GM19238 (cell line): ENCODE measurements at regions not wholly inside any gene's neighbourhood (a gene's known extent, or its start where the extent isn't known, plus 50 kb on each side); places are given as distances from the start of the nearest gene placed in this dataset.

ENCODE experiments used
- DNase-seq: peaks from one replicate; pipeline ENCODE4 v3.0.0; 2011; ENCODE audit warnings: low spot score; ENCODE audit not compliant: insufficient read length

GRCh38 chr2:173815772-173816171 lies 149.4 kb downstream of the SP3 start:
- DNase-seq, result no peak

DNA sequence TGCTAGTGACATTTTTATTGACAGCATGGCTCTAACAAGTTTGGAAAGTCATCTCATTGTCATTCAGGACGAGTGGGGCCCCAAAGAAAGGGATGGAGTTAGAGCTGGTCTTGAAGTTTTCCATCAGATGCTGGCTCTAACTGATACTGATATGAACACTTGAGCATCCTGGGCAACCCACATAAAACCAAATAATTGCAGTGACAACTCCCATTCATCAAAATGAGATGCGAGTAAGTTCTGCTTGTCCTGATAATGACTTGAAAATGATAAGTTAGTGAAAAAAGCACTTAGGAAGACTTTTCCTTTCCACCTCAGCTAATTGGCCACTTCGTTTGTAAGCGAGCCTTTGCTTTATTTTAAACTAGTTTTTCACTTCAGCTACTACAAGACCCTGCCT lies 147.6 kb downstream of the SP3 start:
- no peak for DNase-seq

DNA sequence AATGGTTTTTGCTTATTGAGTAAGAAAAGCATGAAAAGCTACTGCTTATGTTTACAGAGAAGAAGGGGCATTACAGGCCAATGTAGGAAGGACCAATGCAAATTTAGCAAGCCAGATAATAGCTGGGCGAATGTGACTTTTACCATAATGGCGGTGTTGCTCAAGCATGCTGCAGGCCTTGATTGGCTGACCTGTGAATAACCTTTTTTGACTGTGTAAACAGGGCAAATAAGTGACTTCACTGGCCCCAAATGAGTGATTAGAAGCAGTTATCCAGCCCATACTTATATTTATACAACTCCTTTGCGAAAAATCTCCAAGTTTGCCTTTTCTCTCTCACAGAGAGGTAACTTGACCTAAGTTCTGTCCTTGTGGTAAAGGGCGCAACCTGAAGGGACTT lies 146.9 kb downstream of the SP3 start:
- no peak for DNase-seq

DNA sequence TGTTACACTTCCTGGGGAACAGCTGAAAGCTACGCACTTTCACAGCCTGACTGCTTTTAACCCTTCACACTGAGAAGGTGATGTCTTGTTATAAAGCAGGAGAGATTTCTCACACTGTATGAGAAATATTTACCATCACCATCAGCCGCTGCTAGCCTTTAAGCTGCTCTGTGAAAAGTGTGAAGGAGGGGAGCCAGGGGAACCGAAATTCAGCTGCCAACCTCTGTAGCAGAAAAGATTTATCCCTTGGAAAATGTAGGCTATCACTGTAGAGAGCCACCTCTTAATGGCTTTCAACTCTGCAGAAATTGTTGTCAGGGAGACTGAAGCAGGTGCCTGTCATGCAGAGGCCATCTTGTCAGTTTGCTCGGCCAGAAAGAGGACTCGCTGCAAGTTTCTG lies 145.3 kb downstream of the SP3 start:
- DNase-seq, result no peak

GRCh38 chr2:173821451-173821850 lies 143.7 kb downstream of the SP3 start:
- DNase-seq, result no peak

- DNase-seq, result no peak
Measured at GRCh38 chr2:173822889-173823542, 142.2 kb downstream of the SP3 start.

- DNase-seq, result no peak
Measured at GRCh38 chr2:173823543-173823939, 141.6 kb downstream of the SP3 start.

- no peak for DNase-seq
Measured at GRCh38 chr2:173828189-173829142, 136.7 kb downstream of the SP3 start.

DNA sequence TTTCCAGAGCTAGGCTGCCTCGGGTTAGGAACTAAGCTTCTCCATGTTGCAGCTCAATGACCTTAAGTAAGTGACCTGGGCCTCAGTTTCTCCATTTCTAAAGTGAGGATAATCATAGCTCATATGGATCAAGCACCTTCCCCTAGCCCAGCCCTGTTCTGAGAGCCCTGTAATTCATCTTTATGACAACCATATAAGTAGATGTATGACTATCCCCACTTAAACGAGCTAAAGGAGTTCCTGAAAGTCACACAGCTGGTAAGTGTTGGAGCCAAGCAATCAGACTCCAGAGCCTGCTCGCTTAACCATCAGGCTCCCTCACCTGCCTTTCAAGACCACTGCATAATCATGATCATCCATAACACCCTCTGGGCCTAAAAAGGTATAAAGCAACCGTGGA lies 135.4 kb downstream of the SP3 start:
- no peak for DNase-seq

GRCh38 chr2:173830170-173830569 lies 135.0 kb downstream of the SP3 start:
- no peak for DNase-seq

- no peak for DNase-seq
Measured at GRCh38 chr2:173831312-173832229, 133.6 kb downstream of the SP3 start.

DNA sequence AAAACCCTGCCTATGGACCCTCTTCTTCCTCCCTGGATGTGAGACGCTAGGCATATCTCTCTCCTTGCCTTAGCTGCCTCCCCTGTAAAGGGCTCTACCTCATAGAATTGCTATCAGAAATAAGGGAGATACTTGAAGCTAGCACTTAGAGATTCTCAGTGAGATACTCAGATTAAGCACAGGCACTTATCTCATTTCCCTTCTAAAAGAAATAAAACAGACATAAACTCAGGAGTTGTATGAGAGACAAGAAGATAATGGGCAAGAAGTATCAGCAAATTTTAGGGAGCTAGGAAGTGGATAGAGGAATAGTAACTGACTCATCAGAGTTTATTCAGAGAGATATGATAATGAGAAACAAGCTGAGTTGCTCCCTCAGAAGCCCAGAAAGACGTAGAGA lies 131.0 kb downstream of the SP3 start:
- DNase-seq, result no peak

DNA sequence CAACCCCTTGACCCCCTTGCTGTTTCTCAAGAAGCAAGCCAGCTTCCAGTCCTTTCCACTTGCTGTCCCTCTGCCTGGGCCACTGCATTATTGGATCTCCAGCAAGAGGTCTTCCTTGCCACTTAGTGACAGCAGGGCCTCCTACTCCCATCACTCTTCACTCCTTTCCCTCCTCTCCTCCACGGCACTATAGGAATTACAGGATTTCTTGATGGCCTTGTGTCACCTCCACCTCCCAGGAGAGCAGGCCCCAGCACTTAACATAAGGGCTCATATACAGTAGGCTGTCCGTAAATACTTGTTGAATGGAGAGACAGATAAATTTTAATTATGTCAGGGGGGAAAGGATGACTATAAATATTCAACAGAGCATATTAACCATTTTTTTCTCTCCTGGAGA lies 129.4 kb downstream of the SP3 start:
- no peak for DNase-seq

DNA sequence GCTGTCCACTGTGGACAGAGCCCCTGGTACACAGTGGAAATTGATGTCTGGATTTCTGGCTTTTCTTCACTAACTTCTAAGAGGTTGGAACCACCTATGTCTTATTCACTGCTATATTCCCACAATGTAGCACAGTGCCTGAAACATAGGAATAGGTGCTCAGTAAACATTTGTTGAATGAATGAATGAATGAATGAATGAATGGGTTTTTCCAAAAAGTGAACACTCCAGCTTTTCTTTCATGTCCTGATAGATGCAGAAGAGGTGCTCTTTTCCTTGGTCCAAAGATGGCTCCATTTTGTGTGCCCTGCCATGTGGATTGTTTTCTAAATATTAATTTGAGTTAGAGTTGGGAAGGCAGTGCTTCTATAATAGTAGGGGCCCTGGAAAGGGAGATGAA lies 124.1 kb downstream of the SP3 start:
- no peak for DNase-seq

DNA sequence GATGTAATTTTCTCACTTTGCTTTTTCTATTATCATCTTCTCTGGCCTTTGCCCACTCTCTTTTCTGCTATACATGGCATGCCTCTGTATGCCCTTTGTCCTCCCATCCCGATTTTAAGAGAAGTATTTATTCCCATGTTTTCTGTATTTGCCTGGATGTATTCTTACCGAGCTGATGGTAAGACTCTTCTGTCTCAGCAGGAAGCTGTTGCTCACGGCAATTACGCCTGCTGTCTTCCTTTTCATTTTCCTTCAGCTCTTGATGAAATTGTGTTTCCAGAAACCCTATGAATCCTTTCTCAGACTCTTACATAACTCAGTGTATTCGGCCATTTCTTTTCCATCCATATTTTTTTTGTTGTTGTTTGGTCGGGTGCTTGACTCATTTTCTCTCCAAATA lies 121.6 kb downstream of the SP3 start:
- no peak for DNase-seq

GRCh38 chr2:173851141-173851641 lies 114.0 kb downstream of the SP3 start:
- no peak for DNase-seq

- DNase-seq, result no peak
Measured at GRCh38 chr2:173854141-173854540, 111.0 kb downstream of the SP3 start.

- DNase-seq, result no peak
Measured at GRCh38 chr2:173854840-173855239, 110.3 kb downstream of the SP3 start.

- no peak for DNase-seq
Measured at GRCh38 chr2:173855661-173856060, 109.5 kb downstream of the SP3 start.
